HUDEP-2 (cell line): ENCODE measurements at regions not wholly inside any gene's neighbourhood (a gene's known extent, or its start where the extent isn't known, plus 50 kb on each side); places are given as distances from the start of the nearest gene placed in this dataset.
A peak's percentile ranks its signal among the peaks of the same experiment; 100 is the strongest.

Experiments used
- DNase-seq, 76 experiments: peaks; one replicate each; lab custom pipeline; 2025; ENCODE audit not compliant: unreplicated experiment in 76 of 76; lab: John Stamatoyannopoulos, UW

- DNase-seq: no peak
These were observed 109.9 kb upstream of the LINGO1 start for GRCh38 chr15:77742570-77742969.

GRCh38 chr15:77742127-77742526 is 109.4 kb upstream of the LINGO1 start:
- no peak for DNase-seq

GRCh38 chr15:77741106-77741505 is 108.4 kb upstream of the LINGO1 start:
- no peak for DNase-seq

- DNase-seq: no peak
These were observed 107.1 kb upstream of the LINGO1 start for GRCh38 chr15:77739591-77740378.

GRCh38 chr15:77738441-77739302 is 106.0 kb upstream of the LINGO1 start:
- DNase-seq: no peak

GRCh38 chr15:77738038-77738370 is 105.3 kb upstream of the LINGO1 start:
- DNase-seq: no peak

- DNase-seq: peak in 24 of 76 experiments; percentile 2 to 46 (median 19)
These were observed 104.7 kb upstream of the LINGO1 start for GRCh38 chr15:77737238-77738037.

- no peak for DNase-seq
These were observed 101.6 kb upstream of the LINGO1 start for GRCh38 chr15:77734306-77734705.

- DNase-seq: no peak
These were observed 101.0 kb upstream of the LINGO1 start for GRCh38 chr15:77733579-77734300.

- no peak for DNase-seq
These were observed 100.0 kb upstream of the LINGO1 start for GRCh38 chr15:77732514-77733335.

- DNase-seq: no peak
These were observed 99.2 kb upstream of the LINGO1 start for GRCh38 chr15:77731945-77732344.

GRCh38 chr15:77731067-77731466 is 98.4 kb upstream of the LINGO1 start:
- no peak for DNase-seq

GRCh38 chr15:77727635-77728304 is 95.1 kb upstream of the LINGO1 start:
- DNase-seq: no peak

- DNase-seq: peak in 3 of 76 experiments; percentile 8 to 16 (median 10)
These were observed 92.0 kb upstream of the LINGO1 start for GRCh38 chr15:77724715-77725114.

GRCh38 chr15:77723756-77724155 is 91.0 kb upstream of the LINGO1 start:
- no peak for DNase-seq

- no peak for DNase-seq
These were observed 90.2 kb upstream of the LINGO1 start for GRCh38 chr15:77722759-77723460.

GRCh38 chr15:77721963-77722362 is 89.3 kb upstream of the LINGO1 start:
- no peak for DNase-seq

- DNase-seq: no peak
These were observed 87.9 kb upstream of the LINGO1 start for GRCh38 chr15:77720655-77721054.
